HG03342 (cell line): ENCODE measurements at regions not wholly inside any gene's neighbourhood (a gene's known extent, or its start where the extent isn't known, plus 50 kb on each side); places are given as distances from the start of the nearest gene placed in this dataset.

ENCODE experiments used
- ATAC-seq: cut with Tn5 transposase; IDR thresholded peaks from one replicate; pipeline ENCODE4 v1.9.1; 2021; ENCODE audit warnings: mild to moderate bottlenecking, moderate library complexity; ENCODE audit not compliant: unreplicated experiment

DNA sequence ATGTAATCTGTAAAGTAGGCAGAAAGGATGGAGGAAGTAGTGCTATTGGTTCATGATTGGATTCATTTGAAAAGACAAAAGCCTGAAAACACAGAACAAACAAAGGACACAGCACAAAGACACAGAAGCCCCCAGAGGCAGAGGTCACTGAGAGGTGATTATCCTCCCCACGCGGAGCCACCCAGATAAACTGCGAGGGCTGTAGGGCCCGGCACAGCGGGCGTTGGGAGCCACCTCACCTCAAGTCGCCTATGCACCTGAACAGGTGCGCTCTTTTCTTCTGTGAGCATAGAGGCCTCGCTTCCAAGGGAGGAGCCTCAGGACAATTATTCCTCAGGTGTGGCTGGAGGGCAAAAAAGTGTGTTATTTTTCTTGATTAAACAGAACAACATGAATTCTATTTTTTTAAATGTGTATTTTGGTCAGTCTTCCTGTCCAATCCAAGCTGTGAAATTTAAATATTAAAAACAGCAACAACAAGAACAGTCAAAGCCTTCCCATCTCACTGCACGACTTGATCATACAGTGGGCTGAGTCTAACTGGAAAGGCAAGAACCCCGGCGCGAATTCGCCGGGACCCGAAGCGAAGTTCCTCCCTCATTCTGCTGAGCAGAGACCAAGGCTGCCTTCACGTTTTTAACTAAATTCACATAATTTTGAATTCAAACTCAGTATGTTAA lies 205.3 kb downstream of the THBS2 start:
- no peak for ATAC-seq

- ATAC-seq = no peak
Measured at GRCh38 chr6:169047345-169047744, 206.3 kb downstream of the THBS2 start.

- no peak for ATAC-seq
Measured at GRCh38 chr6:169046483-169047192, 207.0 kb downstream of the THBS2 start.

DNA sequence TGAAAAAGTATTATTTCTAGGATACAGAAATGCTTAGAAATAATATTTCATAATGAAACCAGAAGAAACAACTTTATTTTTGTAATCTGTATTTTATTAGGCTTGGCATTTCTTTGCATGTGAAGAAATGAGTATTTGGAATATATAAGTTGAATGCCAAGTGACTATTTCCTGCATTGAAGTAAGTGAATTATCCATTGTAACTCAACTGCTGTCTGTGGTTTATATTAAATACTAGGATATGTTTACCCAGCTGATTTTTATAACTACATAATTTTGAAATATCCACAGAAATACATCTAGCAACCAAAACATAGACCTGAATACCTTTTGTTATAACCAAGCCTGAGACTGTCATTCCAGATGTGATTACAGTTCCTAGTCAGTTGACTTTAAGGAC lies 207.6 kb downstream of the THBS2 start:
- no peak for ATAC-seq

DNA sequence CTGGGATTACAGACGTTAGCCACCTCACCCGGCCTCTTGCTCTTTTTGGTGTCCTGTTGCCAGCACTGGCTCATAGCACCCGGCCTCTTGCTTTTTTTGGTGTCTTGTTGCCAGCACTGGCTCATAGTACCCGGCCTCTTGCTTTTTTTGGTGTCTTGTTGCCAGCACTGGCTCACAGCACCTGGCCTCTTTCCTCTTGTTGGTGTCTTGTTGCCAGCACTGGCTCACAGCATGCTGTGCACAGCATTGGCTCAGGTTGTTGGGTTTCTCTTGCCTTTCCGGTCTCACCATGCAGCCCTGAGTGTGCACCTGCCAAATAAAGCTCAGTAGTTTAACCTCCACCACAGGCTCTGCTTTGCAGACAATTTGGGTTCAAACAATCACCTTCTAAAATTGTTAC lies 208.2 kb downstream of the THBS2 start:
- no peak for ATAC-seq

DNA sequence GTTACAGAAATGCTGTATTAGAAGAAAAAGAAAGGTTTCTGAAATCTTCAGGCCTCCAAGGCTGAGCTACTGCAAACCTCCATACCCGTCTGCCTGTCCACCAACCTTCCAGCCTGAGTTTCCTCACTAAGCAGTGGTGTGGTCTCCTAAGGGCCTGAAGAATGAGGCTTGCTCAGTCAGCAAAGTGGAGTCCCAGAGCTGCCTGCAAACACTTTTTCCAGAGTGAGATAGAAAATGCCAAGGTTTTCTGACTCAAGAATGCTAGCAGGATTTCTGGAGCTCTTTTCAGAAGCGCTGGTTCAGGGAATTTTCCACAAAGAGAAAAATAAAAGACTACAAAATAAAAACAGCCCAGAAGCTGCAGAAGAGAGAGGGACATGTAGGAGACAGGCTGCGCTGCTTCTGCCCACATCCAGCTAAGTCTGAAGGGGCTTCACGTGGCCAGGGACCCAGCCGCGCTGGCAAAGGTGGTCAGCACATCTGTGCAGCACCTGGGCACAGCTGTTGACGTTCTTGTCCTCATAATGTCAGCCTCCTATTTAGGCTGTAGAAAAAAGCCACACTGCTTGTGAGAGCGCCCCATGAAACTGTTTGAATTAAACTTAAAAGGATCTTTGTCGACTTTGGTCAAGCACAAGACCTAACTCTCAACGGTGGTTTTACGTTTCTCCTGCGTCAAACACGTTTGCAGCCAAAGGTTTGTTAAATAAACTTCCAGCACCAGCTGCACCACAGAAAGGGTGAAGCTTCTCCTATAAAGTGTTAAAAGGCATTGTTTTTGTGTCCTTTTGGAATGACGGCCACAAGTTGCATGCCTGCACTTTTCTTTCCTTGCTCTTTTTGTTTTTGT lies 209.0 kb downstream of the THBS2 start:
- ATAC-seq = no peak

DNA sequence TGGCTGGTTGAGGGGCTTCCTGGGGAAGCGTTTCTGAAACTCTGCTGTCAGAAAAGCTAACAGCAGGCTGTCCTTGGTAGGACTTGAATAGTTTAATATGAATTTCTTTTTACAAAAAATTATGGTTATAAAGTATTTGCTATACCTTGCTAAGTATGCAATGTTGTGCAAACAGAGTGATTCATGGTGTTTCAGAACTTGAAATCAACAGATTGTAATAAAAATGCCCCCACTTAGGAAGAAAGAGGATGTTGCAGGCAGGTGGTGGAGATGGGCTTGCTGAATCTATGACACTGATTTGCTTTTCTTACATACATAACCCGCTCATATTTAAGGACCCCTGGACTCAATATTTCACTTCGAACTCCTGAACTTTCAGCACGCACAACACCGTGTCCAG lies 211.6 kb downstream of the THBS2 start:
- ATAC-seq = no peak

GRCh38 chr6:169041078-169041477 lies 212.6 kb downstream of the THBS2 start:
- ATAC-seq = no peak

DNA sequence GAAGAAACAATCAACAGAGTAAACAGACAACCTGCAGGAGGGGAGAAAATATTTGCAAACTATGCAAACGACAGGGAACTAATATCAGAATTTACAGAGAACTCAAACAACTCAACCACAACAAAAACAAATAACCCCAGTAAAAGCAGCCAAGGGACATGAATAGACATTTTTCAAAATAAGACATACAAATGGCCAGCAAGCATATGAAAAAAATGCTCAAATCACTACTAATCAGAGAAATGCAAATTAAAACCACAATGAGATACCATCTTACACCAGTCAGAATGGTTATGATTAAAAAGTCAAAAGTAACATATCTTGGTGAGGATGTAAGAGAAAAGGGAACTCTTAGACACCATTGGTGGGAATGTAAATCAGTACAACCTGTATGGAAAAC lies 215.0 kb downstream of the THBS2 start:
- no peak for ATAC-seq

GRCh38 chr6:169035385-169036240 lies 218.0 kb downstream of the THBS2 start:
- ATAC-seq = no peak

GRCh38 chr6:169034516-169035167 lies 219.0 kb downstream of the THBS2 start:
- ATAC-seq = no peak

DNA sequence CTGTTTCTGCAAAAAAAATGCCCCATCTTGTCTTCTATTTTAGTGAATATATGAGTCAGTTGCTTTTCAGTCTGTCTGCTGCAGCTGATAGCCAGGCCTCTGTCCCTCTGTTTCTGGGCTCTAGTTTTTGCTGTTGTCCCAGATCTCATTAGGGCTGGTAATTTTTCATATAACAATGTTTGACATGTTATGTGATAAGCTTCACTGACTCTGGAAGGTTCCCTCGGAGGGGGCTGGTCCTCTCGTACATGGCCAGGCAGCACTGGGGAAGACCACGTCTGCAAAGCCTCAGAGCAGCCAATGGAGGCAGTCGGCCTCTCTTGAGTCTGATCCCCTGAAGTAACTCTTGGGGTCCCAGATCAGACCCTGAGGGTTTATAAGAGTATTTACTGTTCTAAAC lies 223.8 kb downstream of the THBS2 start:
- ATAC-seq = no peak

DNA sequence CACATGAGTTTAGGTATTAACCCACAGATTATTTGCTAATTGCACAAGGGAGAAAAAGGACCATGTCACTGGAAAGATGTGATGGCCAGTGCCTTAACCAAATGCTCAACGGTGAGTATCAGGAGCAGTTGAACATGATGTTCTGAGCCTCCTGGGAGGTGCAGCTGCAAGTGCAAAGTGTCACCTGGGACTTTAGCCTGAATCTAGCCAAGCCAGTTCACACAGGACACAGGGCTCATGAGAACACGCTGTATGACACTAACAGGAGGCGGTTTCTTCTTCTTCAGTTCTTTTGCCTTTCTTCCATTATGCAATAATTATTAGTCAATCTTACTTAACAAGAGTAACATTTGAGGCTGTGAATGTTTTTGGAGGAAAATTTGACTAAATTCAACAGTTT lies 225.3 kb downstream of the THBS2 start:
- no peak for ATAC-seq

- ATAC-seq = no peak
Measured at GRCh38 chr6:169026175-169026574, 227.5 kb downstream of the THBS2 start.

- ATAC-seq = no peak
Measured at GRCh38 chr6:169024047-169024660, 229.5 kb downstream of the THBS2 start.

DNA sequence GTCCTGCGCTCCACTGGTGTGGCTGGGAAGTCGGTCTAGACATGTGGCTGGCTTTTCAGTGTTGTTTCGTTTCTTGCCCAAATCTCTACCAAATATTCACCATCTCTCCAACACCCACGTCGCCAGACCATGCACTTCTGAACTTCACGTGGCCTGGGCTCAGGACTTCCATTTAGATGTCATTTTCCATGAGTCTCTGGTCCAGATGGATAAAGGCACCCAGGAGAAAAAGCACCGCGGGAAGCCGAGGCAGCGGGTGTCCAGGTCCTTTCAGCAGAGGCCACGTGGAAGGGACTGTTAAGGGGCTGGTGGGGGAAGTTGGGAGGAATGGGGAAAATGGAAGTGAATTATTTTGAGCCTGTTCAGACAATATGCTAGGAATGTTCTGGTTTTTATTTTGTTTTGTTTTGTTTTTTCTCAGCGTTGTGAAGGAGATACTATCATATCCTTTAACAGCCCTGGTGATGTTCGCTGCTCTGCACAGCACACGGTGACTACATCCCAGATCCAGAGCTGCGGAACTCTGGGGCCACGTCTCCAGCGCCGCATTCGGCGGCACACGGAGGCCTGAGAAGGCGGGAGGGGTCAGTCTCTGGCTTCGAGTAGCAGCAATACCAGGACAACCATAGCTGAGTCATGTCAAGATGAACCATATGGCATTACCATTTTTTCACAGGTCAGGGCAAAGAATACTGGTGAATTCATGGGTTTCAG lies 230.3 kb downstream of the THBS2 start:
- no peak for ATAC-seq

GRCh38 chr6:169022079-169022478 lies 231.6 kb downstream of the THBS2 start:
- ATAC-seq = no peak

- ATAC-seq = no peak
Measured at GRCh38 chr6:169020821-169021220, 232.8 kb downstream of the THBS2 start.
